ENCODE measurements at regions not wholly inside any gene's neighbourhood (a gene's known extent, or its start where the extent isn't known, plus 50 kb on each side); places are given as distances from the start of the nearest gene placed in this dataset.

GRCh38 chr7:138176060-138176459 is 99.8 kb downstream of the AKR1D1 start:
- POLR2A ChIA-PET = no interaction called here
- no peaks in the 10 kb centered on the region for H3K79me2 ChIP-seq (ENCODE audit: insufficient read depth, low read length)
- CTCF ChIA-PET = no interaction called here

More at GRCh38 chr7:138176060-138176459, 99.8 kb downstream of the AKR1D1 start:
- H3K4me3 ChIP-seq (replicated peaks in 1 of 2; ENCODE audit: low read depth in 1 of 2, low read length in 2 of 2) = no peak overlapping the region
- H2AFZ ChIP-seq (ENCODE audit: low read depth, low read length, poor library complexity, severe bottlenecking) = no peak overlapping the region
- RAD21 ChIA-PET (ENCODE audit: low non-redundant PET in 1 of 2, low total read pairs in 2 of 2, uncharacterized antibody in 2 of 2, unreplicated experiment in 2 of 2) = no interaction called here
- H3K27ac ChIP-seq (ENCODE audit: low read depth, low read length) = no peak overlapping the region
- DNase-seq (ENCODE audit: low read depth, low spot score) (no peak), ATAC-seq (no peak)
- no peaks in the 10 kb centered on the region for H3K36me3 ChIP-seq (ENCODE audit: control insufficient read depth in 1 of 2, insufficient read depth in 2 of 2, low read length in 2 of 2)
- H4K20me1 ChIP-seq (ENCODE audit: insufficient read depth) = no peaks in the 10 kb centered on the region
- H3K9ac ChIP-seq (ENCODE audit: low read length) = no peak overlapping the region
- no peaks in the 10 kb centered on the region for H3K27me3 ChIP-seq (ENCODE audit: insufficient read depth, low read length)
- no peak overlapping the region for H3K4me2 ChIP-seq (ENCODE audit: low read length)
- no peaks in the 10 kb centered on the region for H3K9me3 ChIP-seq (ENCODE audit: control insufficient read depth in 1 of 2, insufficient read depth in 1 of 2, low read depth in 1 of 2, low read length in 2 of 2)
- intact Hi-C loops (cut with micrococcal nuclease) = no loop called here
- H3K4me1 ChIP-seq (ENCODE audit: control insufficient read depth in 1 of 2, insufficient read depth in 2 of 2, low read length in 2 of 2) = no peaks in the 10 kb centered on the region
- no TSS peak for BruUV-seq (replicated peaks)
- TF ChIP-seq MAX (IDR thresholded peaks at IDR 0.05) (no peak), ELF1 (IDR thresholded peaks at IDR 0.05; ENCODE audit: borderline replicate concordance, low read depth) (no peak), CTCF (IDR thresholded peaks at IDR 0.05 in 2 of 3, conservative IDR thresholded peaks at IDR 0.05 in 1 of 3; ENCODE audit: borderline replicate concordance in 1 of 3, insufficient read depth in 1 of 3, low read depth in 2 of 3, low read length in 2 of 3) (no peak), EGR1 (IDR thresholded peaks at IDR 0.05; ENCODE audit: low read depth) (no peak), RAD21 (IDR thresholded peaks at IDR 0.05; ENCODE audit: low read depth) (no peak), ATF3 (IDR thresholded peaks at IDR 0.05) (no peak), CEBPB (IDR thresholded peaks at IDR 0.05; ENCODE audit: low read depth) (no peak), JUND (IDR thresholded peaks at IDR 0.05) (no peak), REST (IDR thresholded peaks at IDR 0.05; ENCODE audit: low read depth) (no peak), POLR2A (IDR thresholded peaks at IDR 0.05; ENCODE audit: borderline replicate concordance, extremely low read depth, insufficient read depth, insufficient read length) (no peak), ZBTB33 (IDR thresholded peaks at IDR 0.05; ENCODE audit: extremely low read depth, insufficient replicate concordance, low read length) (no peak), EZH2 (IDR thresholded peaks at IDR 0.05) (no peak), SP1 (IDR thresholded peaks at IDR 0.05; ENCODE audit: low read depth) (no peak), ZFX (IDR thresholded peaks at IDR 0.05) (no peak), TCF7L2 (IDR thresholded peaks at IDR 0.05; ENCODE audit: borderline replicate concordance, extremely low read depth, insufficient read depth, insufficient read length) (no peak), EZH2phosphoT487 (IDR thresholded peaks at IDR 0.05; ENCODE audit: borderline replicate concordance) (no peak), ZNF274 (IDR thresholded peaks at IDR 0.05; ENCODE audit: low read depth, low read length) (no peak)
- no peaks in the 10 kb centered on the region for H3K9me2 ChIP-seq (ENCODE audit: insufficient read depth)

Measured in HCT116 (cell line).